Ascending aorta (tissue), 2 donors: ENCODE measurements at regions not wholly inside any gene's neighbourhood (a gene's known extent, or its start where the extent isn't known, plus 50 kb on each side); places are given as distances from the start of the nearest gene placed in this dataset.
"Not testable (repeated sequence)": the region's sequence is repeated elsewhere in the genome, so short reads cannot be mapped to it uniquely, and the experiment has no call there.

Source experiments
- DNase-seq, 2 donors: peaks; one replicate each; pipeline ENCODE4 v3.0.0-alpha.2; 2019; ENCODE audit warnings: low spot score in 2 of 2
- H3K27ac ChIP-seq, 2 donors: fragments of 200-600 bp; sonication (generic); one replicate each; pipeline ENCODE4 v1.5.1; 2016 to 2017; ENCODE audit warnings: mild to moderate bottlenecking in 1 of 2
- H3K27me3 ChIP-seq: fragments of 200-600 bp; sonication (generic); one replicate; pipeline ENCODE4 v1.5.1; 2017
- H3K36me3 ChIP-seq, 2 donors: fragments of 200-600 bp; sonication (generic); one replicate each; pipeline ENCODE4 v1.5.1; 2016
- H3K4me1 ChIP-seq, 2 donors: fragments of 200-600 bp; sonication (generic); one replicate each; pipeline ENCODE4 v1.5.1; 2016 to 2017; ENCODE audit warnings: mild to moderate bottlenecking in 1 of 2
- H3K4me3 ChIP-seq, 2 donors: fragments of 200-600 bp; sonication (generic); one replicate each; pipeline ENCODE4 v1.5.1; 2016 to 2017; ENCODE audit warnings: mild to moderate bottlenecking in 1 of 2
- H3K9me3 ChIP-seq, 2 donors: fragments of 200-600 bp; sonication (generic); one replicate each; pipeline ENCODE4 v1.5.1; 2016
- CTCF ChIP-seq, 3 experiments: fragments of 200-600 bp in 2 of 3; fragments of 450-650 bp in 1 of 3; sonication (generic) in 2 of 3; IDR thresholded peaks; one replicate each; pipeline ENCODE4 v1.5.1; 2016 to 2019; ENCODE audit warnings: antibody characterized with exemption in 3 of 3, mild to moderate bottlenecking in 1 of 3, moderate library complexity in 1 of 3
- intact Hi-C: fragments of 100-400 bp; cut with DNase I; formaldehyde crosslinking; loops from one replicate; pipeline ENCODE4 v1.15.1; 2023

- TF ChIP-seq CTCF (IDR thresholded peaks at IDR 0.05) = no peak
- Histone ChIP-seq H3K9me3 (no peaks in the 10 kb centered on the region), H3K27ac (no peak overlapping the region), H3K36me3 (no peaks in the 10 kb centered on the region), H3K4me1 (no peaks in the 10 kb centered on the region), H3K27me3 (no peaks in the 10 kb centered on the region), H3K4me3 (no peak overlapping the region)
- no peak for DNase-seq
- intact Hi-C loops = no loop called here
Measured at GRCh38 chr2:176574484-176575236, 305.4 kb downstream of the MTX2 start.

GRCh38 chr2:176575237-176575744, 306.0 kb downstream of the MTX2 start:
- Histone ChIP-seq H3K27ac (no peak overlapping the region), H3K4me1 (no peaks in the 10 kb centered on the region), H3K36me3 (no peaks in the 10 kb centered on the region), H3K27me3 (no peaks in the 10 kb centered on the region), H3K9me3 (no peaks in the 10 kb centered on the region), H3K4me3 (no peak overlapping the region)
- no peak for TF ChIP-seq CTCF (IDR thresholded peaks at IDR 0.05)
- intact Hi-C loops = no loop called here
- DNase-seq = no peak

GRCh38 chr2:176577054-176577453, 307.8 kb downstream of the MTX2 start:
- Histone ChIP-seq H3K27ac (no peak overlapping the region), H3K9me3 (no peaks in the 10 kb centered on the region), H3K27me3 (no peaks in the 10 kb centered on the region), H3K4me1 (no peaks in the 10 kb centered on the region), H3K36me3 (no peaks in the 10 kb centered on the region), H3K4me3 (no peak overlapping the region)
- intact Hi-C loops = no loop called here
- DNase-seq = no peak
- TF ChIP-seq CTCF (IDR thresholded peaks at IDR 0.05) = no peak

GRCh38 chr2:176578292-176578691, 309.1 kb downstream of the MTX2 start:
- DNase-seq = not testable (repeated sequence)

GRCh38 chr2:176579608-176580007, 310.4 kb downstream of the MTX2 start:
- no peaks in the 10 kb centered on the region for H3K4me1 ChIP-seq
- DNase-seq = no peak
- no peaks in the 10 kb centered on the region for H3K36me3 ChIP-seq
- no peak overlapping the region for H3K4me3 ChIP-seq
- intact Hi-C loops = no loop called here
- no peaks in the 10 kb centered on the region for H3K9me3 ChIP-seq
- TF ChIP-seq CTCF (IDR thresholded peaks at IDR 0.05) = no peak
- no peaks in the 10 kb centered on the region for H3K27me3 ChIP-seq
- no peak overlapping the region for H3K27ac ChIP-seq

More at GRCh38 chr2:176578292-176578691, 309.1 kb downstream of the MTX2 start:
- H3K27ac ChIP-seq, H3K9me3 ChIP-seq, H3K4me3 ChIP-seq, H3K4me1 ChIP-seq, intact Hi-C loops, H3K36me3 ChIP-seq, H3K27me3 ChIP-seq: not testable (repeated sequence)

GRCh38 chr2:176581557-176582165, 312.4 kb downstream of the MTX2 start:
- Histone ChIP-seq H3K4me1 (no peaks in the 10 kb centered on the region), H3K4me3 (no peak overlapping the region), H3K27ac (no peak overlapping the region), H3K27me3 (no peaks in the 10 kb centered on the region), H3K36me3 (no peaks in the 10 kb centered on the region), H3K9me3 (no peaks in the 10 kb centered on the region)
- TF ChIP-seq CTCF (IDR thresholded peaks at IDR 0.05) = no peak
- no peak for DNase-seq
- intact Hi-C loops = no loop called here
